ENCODE measurements at regions not wholly inside any gene's neighbourhood (a gene's known extent, or its start where the extent isn't known, plus 50 kb on each side); places are given as distances from the start of the nearest gene placed in this dataset.

GRCh38 chr14:98368916-98369315 lies 903.1 kb downstream of the BCL11B start:
- DNase-seq: no peak

GRCh38 chr14:98369344-98369743 lies 902.7 kb downstream of the BCL11B start:
- no peak for DNase-seq

- no peak for DNase-seq
These were observed 901.6 kb downstream of the BCL11B start for GRCh38 chr14:98370352-98370751.

GRCh38 chr14:98371141-98371540 lies 900.9 kb downstream of the BCL11B start:
- DNase-seq: no peak

- no peak for DNase-seq
These were observed 897.9 kb downstream of the BCL11B start for GRCh38 chr14:98374136-98374535.

- DNase-seq: no peak
These were observed 896.4 kb downstream of the BCL11B start for GRCh38 chr14:98375566-98375965.

GRCh38 chr14:98379830-98380229 lies 892.2 kb downstream of the BCL11B start:
- no peak for DNase-seq

- no peak for DNase-seq
These were observed 889.3 kb downstream of the BCL11B start for GRCh38 chr14:98382662-98383061.

GRCh38 chr14:98385851-98386250 lies 886.1 kb downstream of the BCL11B start:
- no peak for DNase-seq

- no peak for DNase-seq
These were observed 880.9 kb downstream of the BCL11B start for GRCh38 chr14:98391061-98391460.

- DNase-seq: no peak
These were observed 878.5 kb downstream of the BCL11B start for GRCh38 chr14:98393527-98393926.

GRCh38 chr14:98404811-98405210 lies 867.2 kb downstream of the BCL11B start:
- DNase-seq: no peak

GRCh38 chr14:98408024-98408555 lies 863.9 kb downstream of the BCL11B start:
- no peak for DNase-seq

- DNase-seq: no peak
These were observed 863.3 kb downstream of the BCL11B start for GRCh38 chr14:98408713-98409112.

GRCh38 chr14:98411154-98411553 lies 860.8 kb downstream of the BCL11B start:
- DNase-seq: no peak

GRCh38 chr14:98412431-98412830 lies 859.6 kb downstream of the BCL11B start:
- DNase-seq: no peak

- no peak for DNase-seq
These were observed 856.2 kb downstream of the BCL11B start for GRCh38 chr14:98415766-98416165.

- DNase-seq: no peak
These were observed 855.0 kb downstream of the BCL11B start for GRCh38 chr14:98417001-98417400.

- no peak for DNase-seq
These were observed 843.5 kb downstream of the BCL11B start for GRCh38 chr14:98428483-98428994.

GRCh38 chr14:98433436-98433835 lies 838.6 kb downstream of the BCL11B start:
- no peak for DNase-seq

- no peak for DNase-seq
These were observed 834.9 kb downstream of the BCL11B start for GRCh38 chr14:98437113-98437512.

- DNase-seq: no peak
These were observed 827.9 kb downstream of the BCL11B start for GRCh38 chr14:98444077-98444476.

- DNase-seq: no peak
These were observed 826.3 kb downstream of the BCL11B start for GRCh38 chr14:98445718-98446117.

GRCh38 chr14:98446508-98446907 lies 825.5 kb downstream of the BCL11B start:
- no peak for DNase-seq

GRCh38 chr14:98456231-98456630 lies 815.8 kb downstream of the BCL11B start:
- DNase-seq: no peak
